Brain microvascular endothelial cell (primary cell): ENCODE measurements at regions not wholly inside any gene's neighbourhood (a gene's known extent, or its start where the extent isn't known, plus 50 kb on each side); places are given as distances from the start of the nearest gene placed in this dataset.

Experiments used
- DNase-seq: peaks from one replicate; pipeline ENCODE4 v3.0.0-alpha.2; 2020
- H3K27ac ChIP-seq: fragments of 250-450 bp; sonication (Bioruptor Pico); 2 replicates; pipeline ENCODE4 v1.5.1; 2020; ENCODE audit warnings: mild to moderate bottlenecking, moderate library complexity
- H3K27me3 ChIP-seq: fragments of 250-450 bp; sonication (Bioruptor Pico); replicated peaks from 2 replicates; pipeline ENCODE4 v1.5.1; 2020; ENCODE audit warnings: mild to moderate bottlenecking
- H3K36me3 ChIP-seq: fragments of 250-450 bp; sonication (Bioruptor Pico); replicated peaks from 2 replicates; pipeline ENCODE4 v1.5.1; 2020; ENCODE audit warnings: mild to moderate bottlenecking
- H3K4me3 ChIP-seq: 2 replicates; pipeline ENCODE4 v1.5.1; 2011; ENCODE audit warnings: low read depth, mild to moderate bottlenecking, control low read depth, low read length, moderate library complexity
- in situ Hi-C: cut with HindIII; loops from 2 replicates; pipeline ENCODE4 v1.10.0; 2017; ENCODE audit warnings: low sequenced_read_pairs, low pct_ligation_motif_present
- TF ChIP-seq, protein P1 (sequence below): IDR thresholded peaks from 2 replicates; pipeline ENCODE4 v1.5.1; 2011; ENCODE audit warnings: low read depth, mild to moderate bottlenecking, moderate library complexity, low read length, control low read depth, inconsistent platforms; ENCODE audit errors: missing control alignments

DNA sequence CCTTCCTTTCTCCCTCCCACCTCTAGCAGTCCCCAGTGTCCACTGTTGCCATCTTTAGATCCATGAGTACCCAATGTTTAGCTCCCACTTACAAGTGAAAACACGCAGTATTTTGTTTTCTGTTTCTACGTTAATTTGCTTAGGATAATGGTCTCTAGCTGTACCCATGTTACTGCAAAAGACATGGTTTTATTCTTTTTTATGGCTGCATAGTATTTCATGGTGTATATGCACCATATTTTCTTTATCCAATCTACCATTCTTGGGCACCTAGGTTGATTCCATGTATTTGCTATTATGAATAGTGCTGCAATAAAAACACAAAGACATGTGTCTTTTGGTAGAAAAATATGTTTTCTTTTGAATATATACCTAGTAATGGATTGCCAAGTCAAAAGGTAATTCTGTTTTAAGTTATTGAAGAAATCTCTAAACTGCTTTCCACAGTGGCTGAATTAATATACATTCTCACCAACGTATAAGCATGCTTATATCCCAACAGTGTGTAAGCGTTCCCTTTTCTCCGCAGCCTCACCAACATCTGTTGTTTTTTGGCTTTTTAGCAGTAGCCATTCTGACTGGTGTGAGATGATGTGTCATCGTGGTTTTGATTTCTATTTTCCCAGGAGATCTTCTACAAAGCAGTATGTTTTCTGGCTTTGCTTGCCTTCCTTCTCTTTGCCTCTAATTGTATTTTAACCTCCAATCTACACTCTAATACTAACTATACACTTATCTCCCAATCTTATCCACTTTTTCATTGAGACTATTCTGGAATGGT is 179.5 kb upstream of the PHF14 start:
- H3K27me3 ChIP-seq, result no peaks in the 10 kb centered on the region
- no peak overlapping the region for H3K27ac ChIP-seq
- no peaks in the 10 kb centered on the region for H3K36me3 ChIP-seq
- TF ChIP-seq, protein P1, sequence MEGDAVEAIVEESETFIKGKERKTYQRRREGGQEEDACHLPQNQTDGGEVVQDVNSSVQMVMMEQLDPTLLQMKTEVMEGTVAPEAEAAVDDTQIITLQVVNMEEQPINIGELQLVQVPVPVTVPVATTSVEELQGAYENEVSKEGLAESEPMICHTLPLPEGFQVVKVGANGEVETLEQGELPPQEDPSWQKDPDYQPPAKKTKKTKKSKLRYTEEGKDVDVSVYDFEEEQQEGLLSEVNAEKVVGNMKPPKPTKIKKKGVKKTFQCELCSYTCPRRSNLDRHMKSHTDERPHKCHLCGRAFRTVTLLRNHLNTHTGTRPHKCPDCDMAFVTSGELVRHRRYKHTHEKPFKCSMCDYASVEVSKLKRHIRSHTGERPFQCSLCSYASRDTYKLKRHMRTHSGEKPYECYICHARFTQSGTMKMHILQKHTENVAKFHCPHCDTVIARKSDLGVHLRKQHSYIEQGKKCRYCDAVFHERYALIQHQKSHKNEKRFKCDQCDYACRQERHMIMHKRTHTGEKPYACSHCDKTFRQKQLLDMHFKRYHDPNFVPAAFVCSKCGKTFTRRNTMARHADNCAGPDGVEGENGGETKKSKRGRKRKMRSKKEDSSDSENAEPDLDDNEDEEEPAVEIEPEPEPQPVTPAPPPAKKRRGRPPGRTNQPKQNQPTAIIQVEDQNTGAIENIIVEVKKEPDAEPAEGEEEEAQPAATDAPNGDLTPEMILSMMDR, result no peak
- H3K4me3 ChIP-seq, result no peak overlapping the region
- in situ Hi-C loops, result no loop called here
- DNase-seq, result peak; percentile 25

DNA sequence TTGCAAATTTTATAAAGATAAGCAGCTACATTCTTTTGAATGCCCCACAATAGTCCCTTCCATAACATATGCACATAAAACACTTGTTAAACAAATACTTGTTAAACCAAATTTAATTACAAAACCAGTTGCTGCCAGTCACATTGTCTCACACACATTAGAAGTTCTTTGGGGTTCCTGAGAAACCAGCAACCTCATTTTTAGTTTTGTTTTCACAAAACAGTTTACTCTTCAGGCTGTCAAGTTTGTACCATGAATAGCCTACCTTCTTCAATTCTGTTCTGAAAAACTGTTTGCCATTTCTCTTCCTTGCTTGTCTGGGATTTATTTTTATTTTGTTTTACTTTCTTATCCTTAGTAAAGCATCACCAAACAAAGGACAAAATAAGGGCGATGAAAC is 176.5 kb upstream of the PHF14 start:
- in situ Hi-C loops, result no loop called here
- Histone ChIP-seq H3K27ac (no peak overlapping the region), H3K27me3 (no peaks in the 10 kb centered on the region), H3K36me3 (no peaks in the 10 kb centered on the region), H3K4me3 (no peak overlapping the region)
- TF ChIP-seq, protein P1, result no peak
- DNase-seq, result no peak

DNA sequence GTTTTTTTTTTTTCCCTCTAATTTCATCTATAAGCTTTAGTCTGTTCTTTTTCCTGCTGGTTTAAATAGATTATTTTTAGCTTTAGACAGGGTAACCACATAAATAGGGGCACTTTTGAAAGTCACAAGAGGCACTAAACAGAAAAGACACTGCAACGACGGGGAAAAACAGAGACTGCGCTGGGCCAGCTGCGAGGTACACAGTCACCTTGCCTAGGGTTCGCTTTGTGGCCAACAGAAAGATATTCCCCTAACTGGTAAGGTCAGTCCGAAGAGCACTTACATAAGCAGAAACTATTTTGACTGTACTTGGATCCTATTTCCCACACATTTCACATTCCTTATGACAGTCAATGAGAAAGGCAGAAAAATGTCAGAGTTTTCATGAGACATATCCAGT is 175.6 kb upstream of the PHF14 start:
- Histone ChIP-seq H3K4me3 (no peak overlapping the region), H3K27ac (no peak overlapping the region), H3K36me3 (no peaks in the 10 kb centered on the region), H3K27me3 (no peaks in the 10 kb centered on the region)
- in situ Hi-C loops, result no loop called here
- TF ChIP-seq, protein P1, result no peak
- no peak for DNase-seq

DNA sequence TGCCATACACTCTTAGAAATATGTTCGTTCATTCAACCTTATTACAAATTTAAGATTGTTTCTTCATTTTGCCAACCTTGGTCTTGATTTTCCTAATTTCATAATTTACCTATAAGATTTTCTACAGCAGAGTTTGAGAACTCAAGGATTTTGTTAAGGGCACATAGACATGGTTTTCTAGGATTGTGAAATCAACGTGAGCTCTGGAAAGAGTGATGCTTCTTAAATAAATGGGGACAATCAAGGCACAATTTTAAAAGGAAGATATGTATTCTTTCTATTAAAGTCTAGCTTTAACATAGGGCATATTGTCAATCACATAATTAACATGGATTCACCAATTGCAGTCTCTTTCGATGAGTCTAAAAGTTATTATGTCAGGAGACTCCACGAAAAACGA is 174.2 kb upstream of the PHF14 start:
- DNase-seq, result no peak
- Histone ChIP-seq H3K4me3 (no peak overlapping the region), H3K36me3 (no peaks in the 10 kb centered on the region), H3K27ac (no peak overlapping the region), H3K27me3 (no peaks in the 10 kb centered on the region)
- TF ChIP-seq, protein P1, result no peak
- in situ Hi-C loops, result no loop called here

DNA sequence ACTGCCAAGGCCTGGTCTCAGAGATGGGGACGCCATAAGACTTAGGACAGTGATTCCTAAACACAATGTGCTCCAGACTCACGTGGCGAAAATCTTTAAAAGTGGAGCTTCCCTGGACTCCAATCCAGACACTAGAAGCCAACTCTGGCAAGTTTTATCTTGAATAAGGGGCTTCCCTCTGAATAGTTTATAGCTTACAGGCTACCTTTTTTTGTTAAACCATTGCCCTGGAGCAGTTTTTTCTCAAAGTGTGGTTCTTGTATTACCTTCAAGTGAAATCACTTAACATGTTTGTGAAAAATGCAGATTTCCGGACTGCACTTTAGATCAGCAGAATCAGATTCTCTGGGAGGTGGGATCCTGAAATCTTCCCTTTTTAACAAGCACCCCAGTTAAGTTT is 171.7 kb upstream of the PHF14 start:
- no peak for DNase-seq
- Histone ChIP-seq H3K27me3 (no peaks in the 10 kb centered on the region), H3K27ac (peak overlapping the region; percentile 23), H3K36me3 (no peaks in the 10 kb centered on the region), H3K4me3 (no peak overlapping the region)
- in situ Hi-C loops, result no loop called here
- TF ChIP-seq, protein P1, result no peak

DNA sequence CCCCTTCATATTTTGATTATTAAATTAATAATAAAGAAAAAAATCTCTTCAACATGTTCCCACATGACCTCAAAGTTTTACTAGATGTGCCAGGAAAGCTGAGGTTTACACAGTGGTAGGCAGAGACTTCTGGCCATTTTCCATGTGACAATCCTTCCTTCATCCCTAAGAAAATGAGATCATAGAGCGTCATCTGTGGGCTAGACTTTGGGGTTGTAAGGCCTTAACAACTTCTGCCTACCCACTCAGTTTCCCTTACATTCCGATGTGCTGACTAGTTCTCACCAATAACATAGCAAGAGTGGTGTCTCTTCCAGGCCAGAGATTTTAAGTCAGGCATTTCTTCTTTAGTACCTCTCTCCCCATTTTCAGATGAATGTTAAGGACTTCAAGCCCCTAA is 171.1 kb upstream of the PHF14 start:
- peak; percentile 94 for DNase-seq
- TF ChIP-seq, protein P1, result no peak
- in situ Hi-C loops, result no loop called here
- H3K27ac ChIP-seq, result peak overlapping the region; percentile 61
- no peak overlapping the region for H3K4me3 ChIP-seq
- no peaks in the 10 kb centered on the region for H3K36me3 ChIP-seq
- H3K27me3 ChIP-seq, result no peaks in the 10 kb centered on the region
